ENCODE measurements at regions not wholly inside any gene's neighbourhood (a gene's known extent, or its start where the extent isn't known, plus 50 kb on each side); places are given as distances from the start of the nearest gene placed in this dataset.

DNA sequence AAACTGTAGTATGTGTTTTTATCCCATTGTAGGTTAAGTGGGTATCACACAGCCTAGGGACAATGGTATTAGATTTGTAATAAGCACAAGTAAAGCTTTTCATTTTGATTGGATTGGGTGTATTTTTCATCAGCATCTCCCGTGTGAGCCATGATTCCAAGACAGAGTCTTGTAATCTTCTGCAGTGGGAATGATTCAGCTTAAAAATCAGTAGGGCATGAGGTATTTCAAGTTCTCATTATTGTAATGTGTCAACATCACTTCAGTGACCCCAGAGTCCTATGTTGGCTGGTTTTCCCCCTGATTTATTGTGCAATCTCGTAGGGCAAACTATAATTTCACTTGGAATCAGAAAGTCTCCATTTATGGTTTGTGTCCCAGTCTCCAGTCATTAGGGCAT, 833.2 kb upstream of the RBFOX1 start:
- Histone ChIP-seq H3F3A (ENCODE audit: control insufficient read depth, insufficient read depth) (no peaks in the 10 kb centered on the region), H3K4me3 (ENCODE audit: low read length) (no peak overlapping the region), H3K36me3 (ENCODE audit: control insufficient read depth, low read length) (no peaks in the 10 kb centered on the region), H3K79me2 (ENCODE audit: control insufficient read depth, low read length) (no peaks in the 10 kb centered on the region), H3K27ac (ENCODE audit: low read depth, low read length) (no peak overlapping the region), H3K27me3 (ENCODE audit: control insufficient read depth, low read length) (no peaks in the 10 kb centered on the region), H4K20me1 (ENCODE audit: control insufficient read depth, insufficient read depth, low read depth, low read length) (no peaks in the 10 kb centered on the region), H3K4me2 (ENCODE audit: low read length) (no peak overlapping the region), H3K9me2 (replicated peaks; ENCODE audit: control insufficient read depth, low read length) (no peaks in the 10 kb centered on the region), H3K4me1 (ENCODE audit: control insufficient read depth, low read length) (no peaks in the 10 kb centered on the region), H3K9me3 (ENCODE audit: control insufficient read depth, insufficient read depth, low read length) (no peaks in the 10 kb centered on the region; the same call in 1 of the 2 replicates)
- no peak for TF ChIP-seq EZH2phosphoT487 (IDR thresholded peaks at IDR 0.05; ENCODE audit: borderline replicate concordance, low read length)
- TF ChIP-seq, protein P1, sequence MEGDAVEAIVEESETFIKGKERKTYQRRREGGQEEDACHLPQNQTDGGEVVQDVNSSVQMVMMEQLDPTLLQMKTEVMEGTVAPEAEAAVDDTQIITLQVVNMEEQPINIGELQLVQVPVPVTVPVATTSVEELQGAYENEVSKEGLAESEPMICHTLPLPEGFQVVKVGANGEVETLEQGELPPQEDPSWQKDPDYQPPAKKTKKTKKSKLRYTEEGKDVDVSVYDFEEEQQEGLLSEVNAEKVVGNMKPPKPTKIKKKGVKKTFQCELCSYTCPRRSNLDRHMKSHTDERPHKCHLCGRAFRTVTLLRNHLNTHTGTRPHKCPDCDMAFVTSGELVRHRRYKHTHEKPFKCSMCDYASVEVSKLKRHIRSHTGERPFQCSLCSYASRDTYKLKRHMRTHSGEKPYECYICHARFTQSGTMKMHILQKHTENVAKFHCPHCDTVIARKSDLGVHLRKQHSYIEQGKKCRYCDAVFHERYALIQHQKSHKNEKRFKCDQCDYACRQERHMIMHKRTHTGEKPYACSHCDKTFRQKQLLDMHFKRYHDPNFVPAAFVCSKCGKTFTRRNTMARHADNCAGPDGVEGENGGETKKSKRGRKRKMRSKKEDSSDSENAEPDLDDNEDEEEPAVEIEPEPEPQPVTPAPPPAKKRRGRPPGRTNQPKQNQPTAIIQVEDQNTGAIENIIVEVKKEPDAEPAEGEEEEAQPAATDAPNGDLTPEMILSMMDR (IDR thresholded peaks at IDR 0.05; ENCODE audit: low read depth, low read length, poor library complexity, severe bottlenecking), result no peak

DNA sequence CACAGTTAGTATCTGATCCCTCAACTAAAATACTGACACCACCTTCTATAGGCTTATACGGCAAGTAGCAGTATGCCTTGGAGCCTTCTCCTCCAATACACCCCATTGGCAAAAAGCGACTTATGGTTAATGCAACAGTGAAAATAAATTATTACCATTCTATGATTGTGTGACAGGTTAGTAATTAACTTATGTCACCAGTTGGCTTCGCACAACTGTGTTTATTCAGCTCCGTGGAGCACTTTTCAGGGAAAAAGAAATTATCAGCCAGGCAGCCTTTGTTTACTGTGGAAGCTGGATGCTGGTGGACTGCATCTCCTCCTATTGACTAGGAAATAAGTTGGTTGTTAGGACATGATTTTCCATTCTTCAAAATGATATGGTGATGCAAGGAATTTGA, 833.8 kb upstream of the RBFOX1 start:
- Histone ChIP-seq H3K27ac (ENCODE audit: low read depth, low read length) (no peak overlapping the region), H4K20me1 (ENCODE audit: control insufficient read depth, insufficient read depth, low read depth, low read length) (no peaks in the 10 kb centered on the region), H3K79me2 (ENCODE audit: control insufficient read depth, low read length) (no peaks in the 10 kb centered on the region), H3K4me3 (ENCODE audit: low read length) (no peak overlapping the region), H3K9me3 (ENCODE audit: control insufficient read depth, insufficient read depth, low read length) (no peaks in the 10 kb centered on the region; the same call in 1 of the 2 replicates), H3K27me3 (ENCODE audit: control insufficient read depth, low read length) (no peaks in the 10 kb centered on the region), H3F3A (ENCODE audit: control insufficient read depth, insufficient read depth) (no peaks in the 10 kb centered on the region), H3K9me2 (replicated peaks; ENCODE audit: control insufficient read depth, low read length) (no peaks in the 10 kb centered on the region), H3K36me3 (ENCODE audit: control insufficient read depth, low read length) (no peaks in the 10 kb centered on the region), H3K4me2 (ENCODE audit: low read length) (no peak overlapping the region), H3K4me1 (ENCODE audit: control insufficient read depth, low read length) (no peaks in the 10 kb centered on the region)
- TF ChIP-seq, protein P1 (IDR thresholded peaks at IDR 0.05; ENCODE audit: low read depth, low read length, poor library complexity, severe bottlenecking), result no peak
- TF ChIP-seq EZH2phosphoT487 (IDR thresholded peaks at IDR 0.05; ENCODE audit: borderline replicate concordance, low read length), result no peak

DNA sequence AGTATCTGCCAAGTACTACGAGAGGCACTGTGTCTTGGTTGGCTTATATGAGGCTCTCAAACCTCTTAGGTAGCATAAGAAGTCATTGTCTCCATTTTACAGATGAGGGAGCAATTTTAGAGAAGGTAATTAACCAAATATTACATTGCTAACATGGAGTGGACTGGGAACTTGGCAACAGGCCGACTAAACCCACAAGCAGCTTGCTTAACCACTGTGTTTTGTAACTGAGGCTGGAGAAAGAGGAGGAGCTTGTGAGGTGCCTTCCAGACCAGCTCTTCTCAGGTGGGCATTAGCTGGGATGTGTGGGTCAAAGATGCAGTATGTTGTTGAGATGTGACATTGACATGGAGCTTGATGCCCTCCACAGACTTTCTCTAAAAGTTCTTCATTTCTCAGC, 835.6 kb upstream of the RBFOX1 start:
- Histone ChIP-seq H4K20me1 (ENCODE audit: control insufficient read depth, insufficient read depth, low read depth, low read length) (no peaks in the 10 kb centered on the region), H3K4me2 (ENCODE audit: low read length) (no peak overlapping the region), H3F3A (ENCODE audit: control insufficient read depth, insufficient read depth) (no peaks in the 10 kb centered on the region), H3K27ac (ENCODE audit: low read depth, low read length) (no peak overlapping the region), H3K79me2 (ENCODE audit: control insufficient read depth, low read length) (no peaks in the 10 kb centered on the region), H3K4me3 (ENCODE audit: low read length) (no peak overlapping the region), H3K4me1 (ENCODE audit: control insufficient read depth, low read length) (no peaks in the 10 kb centered on the region), H3K36me3 (ENCODE audit: control insufficient read depth, low read length) (no peaks in the 10 kb centered on the region), H3K9me2 (replicated peaks; ENCODE audit: control insufficient read depth, low read length) (no peaks in the 10 kb centered on the region), H3K9me3 (ENCODE audit: control insufficient read depth, insufficient read depth, low read length) (no peaks in the 10 kb centered on the region; the same call in 1 of the 2 replicates), H3K27me3 (ENCODE audit: control insufficient read depth, low read length) (no peaks in the 10 kb centered on the region)
- no peak for TF ChIP-seq EZH2phosphoT487 (IDR thresholded peaks at IDR 0.05; ENCODE audit: borderline replicate concordance, low read length)
- TF ChIP-seq, protein P1 (IDR thresholded peaks at IDR 0.05; ENCODE audit: low read depth, low read length, poor library complexity, severe bottlenecking), result no peak
